ENCODE measurements at regions not wholly inside any gene's neighbourhood (a gene's known extent, or its start where the extent isn't known, plus 50 kb on each side); places are given as distances from the start of the nearest gene placed in this dataset.
A peak's percentile ranks its signal among the peaks of the same experiment; 100 is the strongest.

DNA sequence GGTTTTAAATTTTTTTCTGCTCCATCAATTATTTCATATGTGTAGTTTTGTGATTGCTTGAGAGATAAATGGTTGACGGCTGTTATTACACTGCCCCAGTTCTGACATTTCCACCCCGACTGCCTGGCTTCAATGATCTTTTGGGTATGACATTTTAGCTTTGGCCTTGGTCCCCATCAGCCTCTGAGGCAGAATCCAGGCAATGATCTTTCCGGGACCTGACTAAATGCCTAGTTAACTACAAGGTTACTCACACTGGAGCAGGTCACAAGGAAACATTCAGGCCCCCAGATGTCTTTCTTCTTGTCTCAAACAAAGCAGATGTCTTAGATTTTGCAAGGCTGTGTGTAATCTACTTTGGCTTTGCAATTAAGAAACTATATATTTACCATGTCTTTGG lies 61.1 kb upstream of the TMCO5A start:
- no peak for DNase-seq
- no peaks in the 10 kb centered on the region for H3K27me3 ChIP-seq (ENCODE audit: control insufficient read depth, insufficient read depth, low read length)

DNA sequence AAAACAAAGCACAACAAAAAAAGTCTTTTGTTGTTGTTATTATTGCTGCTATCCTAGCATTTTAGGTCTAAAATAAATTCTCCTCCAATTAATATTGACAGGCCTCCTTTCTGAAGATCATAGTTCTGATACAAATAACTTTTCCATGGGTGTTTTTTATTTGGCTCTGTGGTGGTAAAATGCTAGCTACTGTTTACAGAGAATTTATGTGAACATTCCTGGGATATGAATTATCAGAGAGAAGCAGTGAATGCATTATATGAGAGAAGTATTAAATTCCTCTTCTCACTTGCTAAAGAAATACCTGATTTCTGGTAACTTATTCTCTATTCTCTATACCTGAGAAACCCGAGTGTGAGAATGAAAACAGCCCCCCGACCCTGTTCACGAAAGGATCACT lies 57.5 kb upstream of the TMCO5A start:
- Histone ChIP-seq H3K4me3 (ENCODE audit: insufficient read depth, low read depth, low read length) (no peak overlapping the region), H3K36me3 (replicated peaks; ENCODE audit: control insufficient read depth, insufficient read depth, low read length) (no peaks in the 10 kb centered on the region), H3K27me3 (ENCODE audit: control insufficient read depth, insufficient read depth, low read length) (no peaks in the 10 kb centered on the region)
- no peak for DNase-seq

More for the DNA sequence above, 61.1 kb upstream of the TMCO5A start:
- Histone ChIP-seq H3K4me3 (ENCODE audit: insufficient read depth, low read depth, low read length) (no peak overlapping the region), H3K36me3 (replicated peaks; ENCODE audit: control insufficient read depth, insufficient read depth, low read length) (no peaks in the 10 kb centered on the region)

DNA sequence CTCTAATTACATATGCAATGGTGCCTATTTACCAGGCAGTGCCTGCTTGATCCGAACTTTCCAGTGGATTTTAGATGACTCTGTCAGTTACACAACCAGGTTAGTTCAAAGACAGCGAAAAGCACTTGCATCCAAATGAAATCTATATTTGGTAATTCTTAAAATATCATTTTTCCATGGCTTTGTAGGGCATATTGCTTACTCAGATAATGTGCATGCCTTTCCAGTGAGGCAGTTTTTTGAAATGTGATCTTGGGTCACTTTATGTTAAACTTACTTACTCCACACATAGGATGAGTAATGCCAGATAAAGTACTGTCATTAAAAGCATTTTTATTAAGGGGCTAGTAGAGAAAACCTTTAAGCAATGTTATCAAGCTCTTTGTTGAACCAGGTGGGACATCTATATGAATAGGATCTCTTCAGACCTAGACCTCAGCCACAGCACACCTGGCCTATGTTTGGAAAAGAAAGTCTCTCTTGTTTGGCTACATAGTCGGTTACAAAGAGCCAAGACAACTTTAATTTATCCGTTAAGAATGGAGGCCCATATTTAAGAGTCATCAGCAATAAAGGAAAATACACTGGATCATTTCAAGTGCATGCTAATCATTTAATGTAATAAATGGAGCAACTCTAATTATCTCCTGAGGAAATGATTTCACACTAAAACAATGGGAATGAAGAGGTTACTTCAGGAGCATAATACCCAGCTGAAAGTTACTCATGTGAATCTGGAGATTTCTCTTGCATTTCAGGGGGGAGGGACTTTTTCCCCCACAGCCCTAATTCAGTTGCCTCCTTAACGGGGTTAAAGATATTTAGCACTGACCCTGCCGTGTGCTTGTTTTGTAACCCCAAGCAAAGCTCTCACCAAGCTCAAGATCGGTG lies 56.3 kb upstream of the TMCO5A start:
- no peak overlapping the region for H3K4me3 ChIP-seq (ENCODE audit: insufficient read depth, low read depth, low read length)
- DNase-seq: no peak

DNA sequence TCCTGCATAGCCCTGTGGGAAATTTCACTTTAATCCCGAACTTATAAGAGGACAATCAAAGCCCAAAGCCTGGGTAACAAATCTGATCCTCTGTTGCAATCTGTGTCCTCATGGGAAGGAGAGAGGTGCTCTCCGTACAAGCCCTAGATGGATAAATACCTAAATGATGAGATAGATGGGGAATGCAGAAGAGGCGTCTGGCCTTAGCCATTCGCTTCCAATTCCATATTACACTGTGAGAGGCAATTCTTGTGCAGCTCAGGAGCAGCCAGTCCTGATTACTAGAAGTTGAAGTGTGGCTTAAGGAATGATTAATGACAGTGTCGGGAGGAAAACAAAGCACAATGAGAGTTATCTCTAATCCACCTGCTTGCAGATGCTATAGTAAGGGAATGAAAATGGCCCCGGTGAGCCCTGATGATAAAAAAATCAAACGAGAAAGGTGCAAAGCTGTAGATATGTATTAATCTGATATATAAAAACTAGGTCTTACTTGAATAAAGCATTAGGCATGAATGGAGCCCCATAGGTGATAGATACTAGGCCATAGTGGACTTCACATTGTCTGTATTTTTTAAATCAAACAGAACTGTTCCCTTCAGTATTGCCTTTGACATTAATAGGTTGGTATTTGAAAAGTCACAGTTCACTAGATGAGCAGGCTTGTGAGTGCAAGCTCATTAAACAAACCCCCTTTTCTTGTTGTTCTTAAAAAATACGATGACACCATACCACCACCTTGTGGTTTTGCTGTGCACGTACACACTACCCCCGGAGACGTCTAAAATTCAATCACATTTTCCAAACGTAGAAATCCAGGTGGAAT lies 54.2 kb upstream of the TMCO5A start:
- no peaks in the 10 kb centered on the region for H3K27me3 ChIP-seq (ENCODE audit: control insufficient read depth, insufficient read depth, low read length)
- peak; percentile 8 for DNase-seq
- no peaks in the 10 kb centered on the region for H3K36me3 ChIP-seq (replicated peaks; ENCODE audit: control insufficient read depth, insufficient read depth, low read length)
- no peak overlapping the region for H3K4me3 ChIP-seq (ENCODE audit: insufficient read depth, low read depth, low read length)

More for the DNA sequence above, 56.3 kb upstream of the TMCO5A start:
- no peaks in the 10 kb centered on the region for H3K36me3 ChIP-seq (replicated peaks; ENCODE audit: control insufficient read depth, insufficient read depth, low read length)
- no peaks in the 10 kb centered on the region for H3K27me3 ChIP-seq (ENCODE audit: control insufficient read depth, insufficient read depth, low read length)

DNA sequence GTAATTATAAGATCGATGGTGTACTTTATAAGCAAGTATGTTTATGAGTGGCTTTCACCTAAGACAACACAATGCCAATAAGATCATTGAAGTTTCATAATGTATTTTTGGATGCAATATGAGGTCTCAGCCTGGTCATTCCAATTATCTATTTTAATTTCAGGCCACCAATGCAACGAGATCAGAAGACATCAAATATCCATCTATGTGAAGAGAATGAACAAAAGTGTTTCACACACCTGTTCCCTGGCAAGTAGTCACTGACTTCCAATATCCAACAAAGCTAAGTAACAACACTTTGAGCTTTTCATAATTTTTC lies 53.6 kb upstream of the TMCO5A start:
- no peak for DNase-seq
- Histone ChIP-seq H3K27me3 (ENCODE audit: control insufficient read depth, insufficient read depth, low read length) (no peaks in the 10 kb centered on the region), H3K36me3 (replicated peaks; ENCODE audit: control insufficient read depth, insufficient read depth, low read length) (no peaks in the 10 kb centered on the region), H3K4me3 (ENCODE audit: insufficient read depth, low read depth, low read length) (no peak overlapping the region)

DNA sequence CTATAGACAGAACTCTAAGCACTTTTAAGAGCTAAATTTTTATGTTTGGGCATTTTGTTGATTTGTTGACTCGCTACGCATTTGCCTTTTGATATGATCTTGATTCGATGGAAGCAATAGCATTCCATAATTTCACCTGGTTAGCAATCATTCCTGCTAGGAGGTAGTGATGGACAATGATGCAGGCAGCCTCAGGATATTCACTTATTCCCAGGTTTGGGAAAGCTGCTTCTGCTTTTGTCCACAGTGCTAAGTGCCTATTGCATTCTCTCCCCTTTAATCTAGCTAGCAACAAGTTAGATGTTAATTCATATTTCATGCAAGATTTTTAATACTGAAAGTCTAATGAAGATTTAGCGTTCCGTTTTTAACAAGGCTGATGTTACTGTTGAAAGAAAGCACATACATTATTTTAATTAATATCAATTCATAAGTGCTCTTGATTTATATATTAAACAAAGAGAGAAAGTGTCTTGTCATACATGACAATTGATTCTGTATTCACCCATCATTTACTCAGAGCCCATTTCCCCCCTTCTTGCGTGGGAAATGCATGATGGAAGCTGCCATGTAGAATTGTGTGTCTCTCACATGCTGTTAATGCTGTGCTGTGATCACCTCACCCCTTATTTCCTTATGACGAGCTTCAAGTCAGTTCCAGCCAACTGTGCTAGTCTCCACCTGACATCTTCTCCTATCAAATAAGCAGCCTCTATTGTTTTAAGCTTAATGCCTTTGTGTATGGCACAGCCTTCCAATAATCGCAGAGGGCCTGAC lies 53.0 kb upstream of the TMCO5A start:
- no peak for DNase-seq
- Histone ChIP-seq H3K27me3 (ENCODE audit: control insufficient read depth, insufficient read depth, low read length) (no peaks in the 10 kb centered on the region), H3K4me3 (ENCODE audit: insufficient read depth, low read depth, low read length) (no peak overlapping the region), H3K36me3 (replicated peaks; ENCODE audit: control insufficient read depth, insufficient read depth, low read length) (no peaks in the 10 kb centered on the region)

DNA sequence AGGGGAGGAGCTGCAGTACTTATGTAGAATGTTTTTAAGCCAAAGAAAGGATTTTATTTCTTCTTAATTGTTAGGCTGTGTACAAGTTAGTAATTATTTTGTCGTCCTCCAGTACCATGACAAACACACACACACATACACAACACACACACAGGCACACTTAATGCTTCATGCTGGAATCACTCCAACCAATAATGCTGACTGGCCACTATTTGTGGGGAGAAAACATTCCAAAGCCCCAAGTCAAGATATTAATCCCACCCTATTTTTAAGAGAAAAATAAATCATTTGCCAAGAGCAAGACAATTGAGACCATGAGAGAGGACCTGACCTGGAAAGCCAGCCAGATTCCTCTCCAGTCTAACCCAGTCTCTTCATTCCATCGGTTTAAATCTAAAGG lies 51.8 kb upstream of the TMCO5A start:
- Histone ChIP-seq H3K27me3 (ENCODE audit: control insufficient read depth, insufficient read depth, low read length) (no peaks in the 10 kb centered on the region), H3K36me3 (replicated peaks; ENCODE audit: control insufficient read depth, insufficient read depth, low read length) (no peaks in the 10 kb centered on the region), H3K4me3 (ENCODE audit: insufficient read depth, low read depth, low read length) (no peak overlapping the region)
- DNase-seq: no peak
